ENCODE measurements at regions not wholly inside any gene's neighbourhood (a gene's known extent, or its start where the extent isn't known, plus 50 kb on each side); places are given as distances from the start of the nearest gene placed in this dataset.

DNA sequence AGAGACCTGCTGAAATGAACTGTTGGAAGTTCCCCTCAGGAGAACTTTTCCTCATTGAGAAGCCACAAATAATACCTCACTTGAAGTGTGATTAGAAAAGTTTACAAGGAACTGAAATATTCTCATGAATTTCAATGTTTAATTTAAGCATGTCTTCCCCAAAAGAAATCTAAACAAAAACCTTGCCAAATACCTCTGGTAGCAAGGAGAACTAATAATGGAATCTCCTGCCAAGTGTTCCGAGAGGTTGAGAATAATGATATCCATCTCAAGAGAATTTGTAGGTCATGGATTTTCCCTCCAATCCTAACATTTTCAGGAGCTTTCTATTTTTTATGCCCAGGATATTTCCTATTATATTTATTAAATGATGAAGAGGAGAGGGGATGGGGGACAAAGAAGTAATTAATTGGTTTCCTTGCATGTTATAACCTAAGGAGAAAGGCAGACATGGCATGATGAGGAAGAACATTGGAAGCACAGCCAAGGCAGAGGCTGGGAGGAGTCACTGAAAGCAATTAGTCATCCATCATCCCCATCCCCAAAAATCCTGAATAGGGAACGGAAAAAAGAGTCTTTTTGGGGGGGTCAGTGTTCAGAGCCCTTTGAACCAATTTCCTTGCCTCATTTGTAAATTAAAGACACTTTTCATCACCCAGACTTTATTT is 93.6 kb upstream of the IL6 start:
- Histone ChIP-seq H3K4me1 (ENCODE audit: low read length) (no peaks in the 10 kb centered on the region), H4K20me1 (ENCODE audit: insufficient read depth, low read length) (no peaks in the 10 kb centered on the region)

DNA sequence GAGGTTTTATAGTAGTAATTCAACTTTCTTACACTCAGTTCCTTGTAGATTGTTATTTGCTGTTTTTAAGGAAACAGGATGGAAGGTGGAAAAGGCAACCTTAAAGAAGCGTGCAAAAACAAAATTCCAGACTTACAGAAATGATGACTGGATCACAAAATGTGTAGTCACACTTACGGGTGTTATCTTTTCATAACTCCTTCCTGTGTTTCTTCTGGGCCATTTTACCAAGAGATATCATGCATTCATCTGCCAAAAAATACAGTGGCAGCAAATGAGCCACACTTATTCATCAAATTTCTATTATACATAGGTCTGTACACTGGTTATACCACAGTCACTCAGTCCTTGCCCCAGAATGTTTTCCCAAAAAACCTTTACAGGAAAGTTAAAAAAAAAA is 94.3 kb upstream of the IL6 start:
- no peaks in the 10 kb centered on the region for H3K79me2 ChIP-seq (ENCODE audit: low read length)
- no peaks in the 10 kb centered on the region for H3K36me3 ChIP-seq (replicated peaks; ENCODE audit: insufficient read depth, low read length)
- no peaks in the 10 kb centered on the region for H4K20me1 ChIP-seq (ENCODE audit: insufficient read depth, low read length)
- no peaks in the 10 kb centered on the region for H3K9me2 ChIP-seq (replicated peaks; ENCODE audit: insufficient read depth, low read length)
- no peaks in the 10 kb centered on the region for H3F3A ChIP-seq (ENCODE audit: insufficient read depth, low read length)
- no peak for DNase-seq
- H3K4me2 ChIP-seq (ENCODE audit: low read depth, low read length), result no peak overlapping the region
- TF ChIP-seq EZH2phosphoT487 (IDR thresholded peaks at IDR 0.05; ENCODE audit: low read length) (no peak), CTCF (IDR thresholded peaks at IDR 0.05; ENCODE audit: low read length) (no peak), EZH2 (optimal IDR thresholded peaks at IDR 0.05; ENCODE audit: low read depth, low read length) (no peak)
- no peaks in the 10 kb centered on the region for H3K9me3 ChIP-seq (replicated peaks; ENCODE audit: insufficient read depth, low read length)
- H2AFZ ChIP-seq (ENCODE audit: low read length), result no peak overlapping the region
- no peak overlapping the region for H3K9ac ChIP-seq (ENCODE audit: low read length)
- H3K27ac ChIP-seq (ENCODE audit: low read length), result no peak overlapping the region
- no peaks in the 10 kb centered on the region for H3K27me3 ChIP-seq (replicated peaks; ENCODE audit: insufficient read depth, low read length)
- H3K4me1 ChIP-seq (ENCODE audit: low read length), result no peaks in the 10 kb centered on the region
- H3K4me3 ChIP-seq (ENCODE audit: low read length), result no peak overlapping the region

More for the DNA sequence above, 93.6 kb upstream of the IL6 start:
- Histone ChIP-seq H3K36me3 (replicated peaks; ENCODE audit: insufficient read depth, low read length) (no peaks in the 10 kb centered on the region), H3K9me2 (replicated peaks; ENCODE audit: insufficient read depth, low read length) (no peaks in the 10 kb centered on the region), H3K4me2 (ENCODE audit: low read depth, low read length) (no peak overlapping the region), H3K27me3 (replicated peaks; ENCODE audit: insufficient read depth, low read length) (no peaks in the 10 kb centered on the region), H2AFZ (ENCODE audit: low read length) (no peak overlapping the region), H3K9me3 (replicated peaks; ENCODE audit: insufficient read depth, low read length) (no peaks in the 10 kb centered on the region), H3F3A (ENCODE audit: insufficient read depth, low read length) (no peaks in the 10 kb centered on the region), H3K9ac (ENCODE audit: low read length) (no peak overlapping the region), H3K4me3 (ENCODE audit: low read length) (no peak overlapping the region), H3K27ac (ENCODE audit: low read length) (no peak overlapping the region), H3K79me2 (ENCODE audit: low read length) (no peaks in the 10 kb centered on the region)
- no peak for TF ChIP-seq EZH2phosphoT487 (IDR thresholded peaks at IDR 0.05; ENCODE audit: low read length)
- no peak for TF ChIP-seq EZH2 (optimal IDR thresholded peaks at IDR 0.05; ENCODE audit: low read depth, low read length)
- TF ChIP-seq CTCF (IDR thresholded peaks at IDR 0.05; ENCODE audit: low read length), result no peak
- no peak for DNase-seq

DNA sequence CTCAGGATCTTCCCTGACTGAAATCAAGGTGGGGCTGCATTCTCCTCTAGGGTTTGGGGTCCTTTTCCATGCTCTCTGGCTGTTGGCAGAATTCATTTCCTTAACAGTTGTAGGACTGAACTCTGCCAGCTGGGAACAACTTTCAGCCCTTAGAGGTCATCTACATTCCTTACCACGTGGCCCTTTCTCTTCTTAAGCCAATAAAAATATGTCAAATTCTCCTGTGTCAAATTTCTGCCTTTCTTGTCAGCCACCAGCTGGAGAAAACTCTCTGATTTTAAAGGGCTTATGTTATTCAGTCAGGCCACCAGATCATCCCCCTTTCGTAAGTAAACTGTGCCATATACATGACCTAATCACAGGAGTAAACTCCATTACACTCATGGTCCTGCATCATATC is 95.3 kb upstream of the IL6 start:
- no peaks in the 10 kb centered on the region for H3K36me3 ChIP-seq (replicated peaks; ENCODE audit: insufficient read depth, low read length)
- H2AFZ ChIP-seq (ENCODE audit: low read length), result no peak overlapping the region
- no peak overlapping the region for H3K4me3 ChIP-seq (ENCODE audit: low read length)
- no peak for DNase-seq
- no peaks in the 10 kb centered on the region for H3F3A ChIP-seq (ENCODE audit: insufficient read depth, low read length)
- H3K27me3 ChIP-seq (replicated peaks; ENCODE audit: insufficient read depth, low read length), result no peaks in the 10 kb centered on the region
- H3K9ac ChIP-seq (ENCODE audit: low read length), result no peak overlapping the region
- H4K20me1 ChIP-seq (ENCODE audit: insufficient read depth, low read length), result no peaks in the 10 kb centered on the region
- no peak overlapping the region for H3K27ac ChIP-seq (ENCODE audit: low read length)
- no peak overlapping the region for H3K4me2 ChIP-seq (ENCODE audit: low read depth, low read length)
- H3K79me2 ChIP-seq (ENCODE audit: low read length), result no peaks in the 10 kb centered on the region
- no peaks in the 10 kb centered on the region for H3K9me2 ChIP-seq (replicated peaks; ENCODE audit: insufficient read depth, low read length)
- no peaks in the 10 kb centered on the region for H3K9me3 ChIP-seq (replicated peaks; ENCODE audit: insufficient read depth, low read length)
- H3K4me1 ChIP-seq (ENCODE audit: low read length), result no peaks in the 10 kb centered on the region
- TF ChIP-seq EZH2phosphoT487 (IDR thresholded peaks at IDR 0.05; ENCODE audit: low read length), result no peak
- no peak for TF ChIP-seq CTCF (IDR thresholded peaks at IDR 0.05; ENCODE audit: low read length)
- no peak for TF ChIP-seq EZH2 (optimal IDR thresholded peaks at IDR 0.05; ENCODE audit: low read depth, low read length)

Measured in MM.1S (cell line).